CD8-positive, alpha-beta memory T cell (primary cell): ENCODE measurements at regions not wholly inside any gene's neighbourhood (a gene's known extent, or its start where the extent isn't known, plus 50 kb on each side); places are given as distances from the start of the nearest gene placed in this dataset.

Source experiments
- CTCF ChIA-PET: fragments of 350-600 bp; sonication (Branson Sonifier 250); formaldehyde crosslinking; loops from one replicate; lab custom pipeline; 2021; ENCODE audit warnings: antibody characterized with exemption; lab: Charles Lee
- POLR2A ChIA-PET: fragments of 350-600 bp; sonication (Branson Sonifier 250); formaldehyde crosslinking; loops from one replicate; lab custom pipeline; 2021; ENCODE audit warnings: antibody characterized with exemption; lab: Charles Lee
- DNase-seq, 5 donors: peaks; one replicate each; pipeline versions ENCODE4 v3.0.0 to v3.0.0-alpha.2; 2020 to 2022; ENCODE audit warnings: mixed read lengths in 1 of 5
- H3K27ac ChIP-seq: one replicate; pipeline ENCODE4 v1.7.0; 2013; ENCODE audit warnings: low read depth, mild to moderate bottlenecking, low read length, moderate library complexity
- H3K27me3 ChIP-seq: 2 replicates; pipeline ENCODE4 v1.7.0; 2013; ENCODE audit warnings: low read length, mild to moderate bottlenecking; ENCODE audit not compliant: insufficient read depth, poor library complexity, severe bottlenecking
- H3K36me3 ChIP-seq: 2 replicates; pipeline ENCODE4 v1.7.0; 2013; ENCODE audit warnings: mild to moderate bottlenecking, low read length, moderate library complexity; ENCODE audit not compliant: insufficient read depth
- H3K4me1 ChIP-seq: 2 replicates; pipeline ENCODE4 v1.7.0; 2013; ENCODE audit warnings: mild to moderate bottlenecking, low read length, moderate library complexity; ENCODE audit not compliant: insufficient read depth
- H3K4me3 ChIP-seq: 2 replicates; pipeline ENCODE4 v1.7.0; 2013; ENCODE audit warnings: mild to moderate bottlenecking, low read length
- H3K9me3 ChIP-seq: 2 replicates; pipeline ENCODE4 v1.7.0; 2013; ENCODE audit warnings: mild to moderate bottlenecking, low read length
- H3K27ac Mint-ChIP-seq, 8 donors: one replicate each; pipeline ENCODE4 v1.8.0; 2020 to 2021; ENCODE audit warnings: mixed read lengths in 8 of 8, mild to moderate bottlenecking in 6 of 8, inconsistent platforms in 3 of 8, moderate library complexity in 3 of 8
- H3K27me3 Mint-ChIP-seq, 2 donors: one replicate each; pipeline ENCODE4 v1.8.0; 2020 to 2021; ENCODE audit warnings: mixed read lengths in 2 of 2, mild to moderate bottlenecking in 1 of 2, moderate library complexity in 1 of 2
- H3K36me3 Mint-ChIP-seq, 3 donors: one replicate each; pipeline ENCODE4 v1.8.0; 2020 to 2021; ENCODE audit warnings: mixed read lengths in 3 of 3, inconsistent platforms in 1 of 3, mild to moderate bottlenecking in 1 of 3
- H3K4me1 Mint-ChIP-seq, 3 donors: one replicate each; pipeline ENCODE4 v1.8.0; 2020 to 2021; ENCODE audit warnings: mixed read lengths in 3 of 3, inconsistent platforms in 1 of 3, mild to moderate bottlenecking in 1 of 3
- H3K4me3 Mint-ChIP-seq, 7 donors: one replicate each; pipeline ENCODE4 v1.8.0; 2020 to 2021; ENCODE audit warnings: mixed read lengths in 7 of 7, mild to moderate bottlenecking in 6 of 7, moderate library complexity in 4 of 7, inconsistent platforms in 2 of 7
- H3K9me3 Mint-ChIP-seq, 5 donors: one replicate each; pipeline ENCODE4 v1.8.0; 2020 to 2022; ENCODE audit warnings: mixed read lengths in 5 of 5, mild to moderate bottlenecking in 3 of 5, moderate library complexity in 2 of 5, inconsistent platforms in 1 of 5

GRCh38 chr5:110025160-110025559, 335.4 kb downstream of the MAN2A1 start:
- Mint-ChIP-seq H3K36me3 (peaks cover 0 to 1% (median 0%) of the 10 kb centered on the region in 3 donors), H3K4me3 (no peak overlapping the region), H3K27ac (no peak overlapping the region), H3K27me3 (peaks cover 0 to 5% of the 10 kb centered on the region in 2 donors), H3K9me3 (peaks cover 0 to 4% (median 0%) of the 10 kb centered on the region in 5 donors), H3K4me1 (peaks cover 6 to 14% (median 11%) of the 10 kb centered on the region in 3 donors)
- Histone ChIP-seq H3K27ac (no peak overlapping the region), H3K36me3 (no peaks in the 10 kb centered on the region), H3K27me3 (no peaks in the 10 kb centered on the region), H3K9me3 (no peaks in the 10 kb centered on the region), H3K4me3 (no peak overlapping the region), H3K4me1 (no peaks in the 10 kb centered on the region)
- POLR2A ChIA-PET = no interaction called here
- CTCF ChIA-PET = no interaction called here
- DNase-seq = no peak

- ChIA-PET CTCF (no interaction called here), POLR2A (no interaction called here)
- Mint-ChIP-seq H3K27ac (peak overlapping the region in 2 of 8 donors; percentile 19 to 34), H3K36me3 (peaks cover 0 to 1% (median 0%) of the 10 kb centered on the region in 3 donors), H3K9me3 (peaks cover 0 to 4% (median 0%) of the 10 kb centered on the region in 5 donors), H3K4me3 (peak overlapping the region in 1 of 7 donors; percentile 10), H3K4me1 (peaks cover 20 to 32% (median 28%) of the 10 kb centered on the region in 3 donors), H3K27me3 (no peaks in the 10 kb centered on the region)
- H3K4me3 ChIP-seq = no peak overlapping the region
- H3K9me3 ChIP-seq = no peaks in the 10 kb centered on the region
- H3K27me3 ChIP-seq = no peaks in the 10 kb centered on the region
- no peaks in the 10 kb centered on the region for H3K36me3 ChIP-seq
- peaks cover 8% of the 10 kb centered on the region for H3K4me1 ChIP-seq
- H3K27ac ChIP-seq = no peak overlapping the region
- no peak for DNase-seq
These were observed 338.0 kb downstream of the MAN2A1 start for GRCh38 chr5:110027527-110028322.

DNA sequence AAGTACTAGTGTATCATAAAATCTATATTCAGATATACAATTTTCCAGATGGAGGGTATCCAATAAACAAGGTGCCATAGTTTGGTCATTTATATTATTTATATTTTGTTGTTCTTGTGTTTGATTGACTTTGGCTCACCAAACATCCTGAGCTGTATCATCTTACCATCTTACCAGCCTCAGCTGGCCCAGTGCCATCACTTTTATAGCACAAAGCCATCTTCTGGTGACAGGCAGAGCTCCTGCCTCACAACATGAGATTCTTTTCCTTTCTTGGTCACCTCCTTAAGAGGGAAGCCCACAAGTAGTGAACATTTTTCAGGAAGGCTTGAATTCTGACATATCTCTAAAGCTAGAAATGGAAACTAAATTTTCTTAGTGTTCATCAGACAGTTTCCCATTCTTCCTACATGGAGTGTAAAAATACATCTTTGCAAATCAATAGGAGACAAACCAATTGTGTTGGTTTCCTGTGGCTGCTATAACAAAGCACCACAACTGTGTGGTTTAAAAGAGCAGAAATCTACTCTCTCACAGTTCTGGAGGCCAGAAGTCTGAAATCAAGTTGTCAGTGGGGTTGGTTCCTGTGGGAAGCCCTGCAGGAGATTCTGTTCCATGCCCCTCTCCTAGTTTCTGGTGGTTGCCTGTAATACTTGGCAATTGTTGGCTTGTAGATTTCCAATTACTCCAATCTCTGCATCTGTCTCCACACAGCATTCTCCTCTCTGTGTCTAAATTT, 341.8 kb downstream of the MAN2A1 start:
- Histone ChIP-seq H3K36me3 (no peaks in the 10 kb centered on the region), H3K4me1 (peaks cover 8% of the 10 kb centered on the region), H3K27ac (no peak overlapping the region), H3K9me3 (no peaks in the 10 kb centered on the region), H3K4me3 (no peak overlapping the region), H3K27me3 (no peaks in the 10 kb centered on the region)
- CTCF ChIA-PET = no interaction called here
- Mint-ChIP-seq H3K9me3 (peaks cover 0 to 3% (median 0%) of the 10 kb centered on the region in 5 donors), H3K4me1 (peaks cover 20 to 32% (median 28%) of the 10 kb centered on the region in 3 donors), H3K27ac (peak overlapping the region in 4 of 8 donors; percentile 11 to 89 (median 34)), H3K36me3 (no peaks in the 10 kb centered on the region), H3K27me3 (peaks cover 0 to 3% of the 10 kb centered on the region in 2 donors), H3K4me3 (peak overlapping the region in 1 of 7 donors; percentile 33)
- DNase-seq = peak in 2 of 5 donors; percentile 24 to 55
- POLR2A ChIA-PET = no interaction called here

DNA sequence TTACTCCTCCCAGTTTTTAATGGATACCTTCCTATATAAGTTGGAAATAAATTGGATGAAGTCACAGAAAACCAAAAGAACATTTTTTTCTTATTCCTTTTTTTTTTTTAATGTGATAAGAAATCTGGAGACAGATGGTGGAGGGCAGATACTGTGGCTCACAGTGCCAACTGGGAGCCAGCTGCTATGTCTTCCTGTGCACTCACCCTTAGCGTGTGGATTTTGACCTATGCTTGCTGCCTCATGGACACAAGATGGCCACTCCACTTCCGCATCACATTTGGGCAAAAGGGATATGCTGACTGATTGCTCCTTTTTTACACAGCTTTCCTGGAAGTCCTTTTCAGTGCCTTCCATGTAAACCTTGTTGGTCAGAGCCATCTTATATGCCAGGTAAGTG, 342.6 kb downstream of the MAN2A1 start:
- CTCF ChIA-PET = no interaction called here
- no peak overlapping the region for H3K27ac ChIP-seq
- peaks cover 8% of the 10 kb centered on the region for H3K4me1 ChIP-seq
- Mint-ChIP-seq H3K4me1 (peaks cover 20 to 32% (median 28%) of the 10 kb centered on the region in 3 donors), H3K27me3 (peaks cover 0 to 3% of the 10 kb centered on the region in 2 donors), H3K4me3 (no peak overlapping the region), H3K27ac (peak overlapping the region in 1 of 8 donors; percentile 89), H3K36me3 (no peaks in the 10 kb centered on the region), H3K9me3 (no peaks in the 10 kb centered on the region)
- no peak overlapping the region for H3K4me3 ChIP-seq
- H3K9me3 ChIP-seq = no peaks in the 10 kb centered on the region
- no peak for DNase-seq
- no peaks in the 10 kb centered on the region for H3K36me3 ChIP-seq
- H3K27me3 ChIP-seq = no peaks in the 10 kb centered on the region
- POLR2A ChIA-PET = no interaction called here

DNA sequence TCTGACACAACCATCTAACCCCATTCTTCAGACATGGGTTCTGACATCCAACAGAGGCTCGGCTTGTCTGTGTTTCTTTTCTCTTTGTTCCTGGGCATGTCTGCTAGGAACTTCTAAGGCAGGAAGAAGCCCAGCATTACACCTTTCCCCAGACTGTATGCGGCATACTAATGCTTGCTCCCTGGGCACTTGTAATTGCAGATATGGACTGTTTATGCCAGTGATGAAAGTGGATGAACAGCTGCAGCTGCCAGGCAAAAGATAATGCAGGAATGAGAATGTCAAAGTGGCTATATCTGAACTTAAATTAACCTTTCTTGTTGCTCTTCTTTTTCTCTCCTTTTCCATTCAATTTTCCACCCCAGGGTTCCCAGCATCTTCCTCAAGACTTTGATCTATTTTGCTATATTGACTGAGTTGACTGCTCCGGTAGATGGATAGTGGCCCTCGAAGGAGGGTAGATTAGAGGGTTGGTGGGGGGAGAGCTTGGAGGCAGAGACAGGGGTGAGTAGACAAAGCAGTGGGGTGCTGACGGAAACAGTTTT, 344.4 kb downstream of the MAN2A1 start:
- Mint-ChIP-seq H3K4me3 (no peak overlapping the region), H3K27ac (no peak overlapping the region), H3K36me3 (no peaks in the 10 kb centered on the region), H3K4me1 (peaks cover 14 to 22% (median 20%) of the 10 kb centered on the region in 3 donors), H3K9me3 (no peaks in the 10 kb centered on the region), H3K27me3 (peaks cover 0 to 3% of the 10 kb centered on the region in 2 donors)
- H3K4me3 ChIP-seq = no peak overlapping the region
- no peaks in the 10 kb centered on the region for H3K27me3 ChIP-seq
- H3K36me3 ChIP-seq = no peaks in the 10 kb centered on the region
- no peak for DNase-seq
- no peaks in the 10 kb centered on the region for H3K9me3 ChIP-seq
- ChIA-PET POLR2A (no interaction called here), CTCF (no interaction called here)
- H3K27ac ChIP-seq = no peak overlapping the region
- peaks cover 8% of the 10 kb centered on the region for H3K4me1 ChIP-seq

DNA sequence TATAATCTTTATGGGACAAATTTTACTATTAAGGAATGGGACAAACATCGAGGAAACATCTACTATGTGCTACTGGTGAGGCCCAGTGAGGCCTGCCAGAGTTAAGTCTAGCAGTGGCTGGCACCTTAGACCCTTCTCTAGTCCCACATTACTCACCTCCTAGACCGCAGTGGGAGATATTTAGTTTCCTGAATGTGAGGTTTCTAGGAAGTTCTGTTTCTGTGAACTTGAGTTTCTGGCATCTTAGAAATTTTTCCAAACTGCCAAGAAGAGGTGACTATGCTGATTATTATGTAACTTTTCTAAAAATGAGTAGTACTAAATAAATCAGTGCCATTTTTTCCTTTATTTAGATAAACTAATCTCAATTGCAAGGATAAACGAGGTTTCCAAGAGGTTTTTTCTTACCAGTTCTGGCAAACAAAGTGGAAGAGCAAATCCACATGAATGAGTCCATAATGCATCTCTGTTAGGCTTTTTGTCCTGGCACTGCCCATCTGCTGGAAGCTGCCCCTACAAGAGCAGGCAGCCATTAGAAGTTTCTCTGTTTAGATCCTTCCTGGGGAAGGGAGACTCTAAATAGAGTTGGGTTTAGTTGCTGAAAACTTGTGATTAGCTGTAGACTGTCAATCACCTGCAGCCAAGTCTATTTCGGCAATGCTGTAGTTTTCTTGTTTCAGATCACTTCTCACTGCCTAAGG, 348.7 kb downstream of the MAN2A1 start:
- Mint-ChIP-seq H3K9me3 (peaks cover 0 to 7% (median under 1%) of the 10 kb centered on the region in 5 donors), H3K36me3 (no peaks in the 10 kb centered on the region), H3K4me3 (no peak overlapping the region), H3K27ac (no peak overlapping the region), H3K27me3 (peaks cover 0 to 3% of the 10 kb centered on the region in 2 donors), H3K4me1 (peaks cover 5 to 11% (median 7%) of the 10 kb centered on the region in 3 donors)
- H3K36me3 ChIP-seq = no peaks in the 10 kb centered on the region
- no peaks in the 10 kb centered on the region for H3K9me3 ChIP-seq
- POLR2A ChIA-PET = no interaction called here
- no peaks in the 10 kb centered on the region for H3K4me1 ChIP-seq
- H3K27ac ChIP-seq = no peak overlapping the region
- no peak for DNase-seq
- CTCF ChIA-PET = no interaction called here
- H3K27me3 ChIP-seq = no peaks in the 10 kb centered on the region
- no peak overlapping the region for H3K4me3 ChIP-seq

DNA sequence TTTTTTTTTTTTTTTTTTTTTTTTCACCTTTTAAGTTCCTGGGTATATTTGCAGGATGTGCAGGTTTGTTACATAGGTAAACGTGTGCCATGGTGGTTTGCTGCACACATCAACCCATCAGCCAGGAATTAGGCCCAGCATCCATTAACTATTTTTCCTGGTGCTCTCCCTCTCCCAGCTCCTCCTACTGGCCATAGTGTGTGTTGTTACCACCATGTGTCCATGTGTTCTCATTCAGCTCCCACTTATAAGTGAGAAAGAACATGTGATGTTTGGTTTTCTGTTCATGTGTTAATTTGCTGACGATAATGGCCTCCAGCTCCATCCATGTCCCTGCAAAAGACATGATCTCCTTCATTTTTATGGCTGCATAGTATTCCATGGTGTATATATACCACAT, 350.5 kb downstream of the MAN2A1 start:
- peaks cover 0 to 14% (median 3%) of the 10 kb centered on the region in 3 donors for H3K36me3 Mint-ChIP-seq
- Histone ChIP-seq H3K36me3 (no peaks in the 10 kb centered on the region), H3K4me1 (no peaks in the 10 kb centered on the region), H3K27ac (no peak overlapping the region), H3K27me3 (no peaks in the 10 kb centered on the region), H3K9me3 (no peaks in the 10 kb centered on the region), H3K4me3 (no peak overlapping the region)
- H3K4me3 Mint-ChIP-seq = no peak overlapping the region
- H3K27me3 Mint-ChIP-seq = peaks cover 0 to 5% of the 10 kb centered on the region in 2 donors
- H3K27ac Mint-ChIP-seq = no peak overlapping the region
- H3K9me3 Mint-ChIP-seq = peaks cover 0 to 14% (median 6%) of the 10 kb centered on the region in 5 donors
- no peak for DNase-seq
- CTCF ChIA-PET = interaction anchor here (1.6 kb wide), 1 partner anchor 8 kb away, joined by 3 read pairs; no protein-coding TSS in a partner anchor
- POLR2A ChIA-PET = no interaction called here
- peaks cover 7 to 14% (median 8%) of the 10 kb centered on the region in 3 donors for H3K4me1 Mint-ChIP-seq
